IMR-90 (cell line): ENCODE measurements at regions not wholly inside any gene's neighbourhood (a gene's known extent, or its start where the extent isn't known, plus 50 kb on each side); places are given as distances from the start of the nearest gene placed in this dataset.
A peak's percentile ranks its signal among the peaks of the same experiment; 100 is the strongest.
"Not testable (repeated sequence)": the region's sequence is repeated elsewhere in the genome, so short reads cannot be mapped to it uniquely, and the experiment has no call there.

ENCODE experiments used
- ATAC-seq: fragments of 200-7000 bp; cut with Tn5 transposase; 2 replicates; pipeline ENCODE4 v1.9.1; 2020; ENCODE audit warnings: low read depth, mild to moderate bottlenecking, moderate library complexity
- BruUV-seq: library from RNA; stranded (reverse); fragments of 400-500 nt; replicated peaks from 2 replicates; lab custom pipeline; 2021; lab: Mats Ljungman, UMichigan
- CTCF ChIA-PET: fragments of 300-600 bp; formaldehyde crosslinking; extraction: SDS; loops from one replicate; lab custom pipeline; 2021; ENCODE audit warnings: antibody characterized with exemption; lab: Yijun Ruan, JAX
- POLR2A ChIA-PET: fragments of 300-600 bp; sonication (Branson Sonifier 250); formaldehyde crosslinking; loops from one replicate; lab custom pipeline; 2022; ENCODE audit warnings: antibody characterized with exemption; ENCODE audit not compliant: unreplicated experiment; lab: Charles Lee
- DNase-seq: peaks from one replicate; pipeline ENCODE4 v3.0.0; 2013
- H2AFZ ChIP-seq: replicated peaks from 2 replicates; pipeline ENCODE3; 2013; ENCODE audit warnings: low read length, mild to moderate bottlenecking; ENCODE audit not compliant: poor library complexity
- H2AK5ac ChIP-seq: 2 replicates; pipeline ENCODE4 v1.6.1; 2013; ENCODE audit warnings: low read depth, low read length, inconsistent platforms
- H2AK9ac ChIP-seq: replicated peaks from 2 replicates; pipeline ENCODE3; 2013; ENCODE audit warnings: mild to moderate bottlenecking, low read depth, low read length, moderate library complexity; ENCODE audit not compliant: poor library complexity
- H2BK120ac ChIP-seq: 2 replicates; pipeline ENCODE4 v1.6.1; 2013; ENCODE audit warnings: low read depth, low read length, inconsistent platforms
- H2BK15ac ChIP-seq: 3 replicates; pipeline ENCODE4 v1.6.1; 2013; ENCODE audit warnings: low read depth, low read length, inconsistent platforms
- H2BK20ac ChIP-seq: 2 replicates; pipeline ENCODE4 v1.6.1; 2013; ENCODE audit warnings: low read depth, mild to moderate bottlenecking, inconsistent platforms, low read length, moderate library complexity
- H2BK5ac ChIP-seq: 2 replicates; pipeline ENCODE4 v1.6.1; 2013; ENCODE audit warnings: mild to moderate bottlenecking, low read depth, low read length, inconsistent platforms; ENCODE audit not compliant: poor library complexity, severe bottlenecking
- H3K14ac ChIP-seq: replicated peaks from 2 replicates; pipeline ENCODE4 v1.6.1; 2013; ENCODE audit warnings: low read depth, low read length, inconsistent platforms
- H3K18ac ChIP-seq: 2 replicates; pipeline ENCODE4 v1.6.1; 2013; ENCODE audit warnings: low read depth, low read length, control low read depth
- H3K23ac ChIP-seq: 2 replicates; pipeline ENCODE4 v1.6.1; 2013; ENCODE audit warnings: low read depth, low read length, inconsistent platforms
- H3K27ac ChIP-seq: 2 replicates; pipeline ENCODE4 v1.5.1; 2013; ENCODE audit warnings: mild to moderate bottlenecking, control low read depth, low read length; ENCODE audit not compliant: insufficient read depth
- H3K27me3 ChIP-seq: 2 replicates; pipeline ENCODE4 v1.6.1; 2013; ENCODE audit warnings: low read length; ENCODE audit not compliant: control insufficient read depth, insufficient read depth
- H3K36me3 ChIP-seq: 2 replicates; pipeline ENCODE4 v1.6.1; 2013; ENCODE audit warnings: low read length, mixed read lengths; ENCODE audit not compliant: control insufficient read depth, insufficient read depth
- H3K4ac ChIP-seq: 2 replicates; pipeline ENCODE4 v1.6.1; 2013; ENCODE audit warnings: low read depth, low read length, inconsistent platforms
- H3K4me1 ChIP-seq: 2 replicates; pipeline ENCODE4 v1.6.1; 2013; ENCODE audit warnings: low read length, mixed read lengths; ENCODE audit not compliant: control insufficient read depth, insufficient read depth
- H3K4me2 ChIP-seq: 2 replicates; pipeline ENCODE4 v1.6.1; 2013; ENCODE audit warnings: low read depth, mild to moderate bottlenecking, control low read depth, low read length, moderate library complexity
- H3K4me3 ChIP-seq: 2 replicates; pipeline ENCODE4 v1.5.1; 2013; ENCODE audit warnings: low read depth, mild to moderate bottlenecking, control low read depth, low read length, moderate library complexity; ENCODE audit not compliant: insufficient read depth
- H3K56ac ChIP-seq: 2 replicates; pipeline ENCODE4 v1.6.1; 2013; ENCODE audit warnings: low read length, inconsistent platforms; ENCODE audit not compliant: insufficient read depth; ENCODE audit errors: extremely low read depth
- H3K79me1 ChIP-seq, 2 experiments: 2 replicates each; pipeline ENCODE4 v1.6.1; 2013; ENCODE audit warnings: low read length in 2 of 2, inconsistent platforms in 1 of 2, low read depth in 1 of 2
- H3K9ac ChIP-seq: 2 replicates; pipeline ENCODE4 v1.6.1; 2013; ENCODE audit warnings: low read depth, low read length, control low read depth
- H3K9me1 ChIP-seq: 2 replicates; pipeline ENCODE4 v1.6.1; 2013; ENCODE audit warnings: low read length, inconsistent platforms; ENCODE audit not compliant: insufficient read depth
- H3K9me3 ChIP-seq: 2 replicates; pipeline ENCODE4 v1.6.1; 2013; ENCODE audit warnings: low read length; ENCODE audit not compliant: control insufficient read depth, insufficient read depth
- H4K20me1 ChIP-seq: 2 replicates; pipeline ENCODE4 v1.6.1; 2013; ENCODE audit warnings: low read length, inconsistent platforms; ENCODE audit not compliant: insufficient read depth
- H4K5ac ChIP-seq: 2 replicates; pipeline ENCODE4 v1.6.1; 2013; ENCODE audit warnings: mild to moderate bottlenecking, low read depth, low read length, control low read depth
- H4K8ac ChIP-seq, 2 experiments: 2 replicates each; pipeline ENCODE4 v1.6.1; 2013; ENCODE audit warnings: low read depth in 2 of 2, low read length in 2 of 2, control low read depth in 1 of 2, inconsistent platforms in 1 of 2
- H4K91ac ChIP-seq: 2 replicates; pipeline ENCODE4 v1.6.1; 2013; ENCODE audit warnings: low read depth, low read length, inconsistent platforms; ENCODE audit not compliant: insufficient read depth
- CEBPB ChIP-seq: IDR thresholded peaks from 2 replicates; pipeline ENCODE4 v1.6.1; 2012; ENCODE audit warnings: low read depth, low read length, improper control_type of control experiment
- MAZ ChIP-seq: IDR thresholded peaks from 2 replicates; pipeline ENCODE4 v1.6.1; 2012; ENCODE audit warnings: low read depth, mild to moderate bottlenecking, low read length, improper control_type of control experiment, moderate library complexity, borderline replicate concordance
- WGBS, 2 experiments: methylation state at CpG; one replicate each; pipeline versions ENCODE4 v1.1.5 to v1.1.7; 2013; ENCODE audit warnings: missing lambda C conversion rate in 2 of 2; ENCODE audit not compliant: insufficient read length in 1 of 2; ENCODE audit errors: extremely low coverage in 2 of 2; 5-methylcytosine and 5-hydroxymethylcytosine counted together
- dilution Hi-C: fragments of 300-500 bp; cut with HindIII; formaldehyde crosslinking; loops from one replicate; pipeline ENCODE4 v1.14.3; 2018; ENCODE audit warnings: low sequenced_read_pairs; ENCODE audit not compliant: unreplicated experiment
- in situ Hi-C: fragments of 300-500 bp; cut with MboI; formaldehyde crosslinking; loops from 3 replicates; pipeline ENCODE4 v1.14.3; 2019; ENCODE audit warnings: low sequenced_read_pairs, inconsistent platforms, mixed read lengths
- intact Hi-C: fragments of 100-400 bp; cut with micrococcal nuclease; formaldehyde crosslinking; loops from 2 replicates; pipeline ENCODE4 v1.10.0; 2022

- H2BK15ac ChIP-seq, H3K4me1 ChIP-seq, H3K9me1 ChIP-seq, H3K36me3 ChIP-seq, H3K27me3 ChIP-seq, H3K79me1 ChIP-seq, H2AK5ac ChIP-seq, H4K91ac ChIP-seq, H3K23ac ChIP-seq, intact Hi-C loops, in situ Hi-C loops, CTCF ChIA-PET, dilution Hi-C loops, H2BK20ac ChIP-seq, H4K20me1 ChIP-seq, BruUV-seq, H3K9me3 ChIP-seq, POLR2A ChIA-PET: not testable (repeated sequence)
- ATAC-seq (peak; percentile 98), DNase-seq (peak; percentile 90)
- Histone ChIP-seq H3K56ac (peak overlapping the region; percentile 71; the same call in 1 of the 2 replicates), H3K4me3 (peak overlapping the region; percentile 99), H4K8ac (peak overlapping the region; percentile 93 to 97), H3K9ac (peak overlapping the region; percentile 97), H2AK9ac (peak overlapping the region; percentile 65), H3K4me2 (peak overlapping the region; percentile 72), H3K18ac (peak overlapping the region; percentile 54; the same call in 1 of the 2 replicates), H4K5ac (peak overlapping the region; percentile 96), H3K4ac (peak overlapping the region; percentile 88), H3K27ac (peak overlapping the region; percentile 93), H3K14ac (peak overlapping the region; percentile 98), H2BK5ac (peak overlapping the region; percentile 86), H2AFZ (peak overlapping the region; percentile 87), H2BK120ac (0 out of 2 replicates have a peak overlapping the region, but pooled peaks have one; percentile 54)
- TF ChIP-seq CEBPB = peak; percentile 29; the same call in 1 of the 2 replicates
- peak; percentile 63; the same call in 1 of the 2 replicates for TF ChIP-seq MAZ
- whole genome bisulfite sequencing, 2 experiments = 0% methylated on average over 2 of the region's 53 CpGs; no CpG with 5 or more reads in 1 of the 2 experiments
Observed at GRCh38 chr7:65080799-65081668, 74.5 kb upstream of the ERV3-1 start.

- H3K36me3 ChIP-seq, H3K18ac ChIP-seq, H4K91ac ChIP-seq, H4K8ac ChIP-seq, H3K27me3 ChIP-seq, H3K23ac ChIP-seq, H3K9me1 ChIP-seq, intact Hi-C loops, H3K27ac ChIP-seq, H3K4me2 ChIP-seq, H3K4me1 ChIP-seq, CTCF ChIA-PET, H2AK9ac ChIP-seq, H3K9me3 ChIP-seq, in situ Hi-C loops, H3K9ac ChIP-seq, H4K20me1 ChIP-seq, H4K5ac ChIP-seq, BruUV-seq, H2AFZ ChIP-seq, H3K4me3 ChIP-seq, H2BK120ac ChIP-seq, DNase-seq, H3K4ac ChIP-seq, dilution Hi-C loops, H3K79me1 ChIP-seq, H3K56ac ChIP-seq, POLR2A ChIA-PET, H2BK15ac ChIP-seq, H3K14ac ChIP-seq, H2AK5ac ChIP-seq, H2BK20ac ChIP-seq, ATAC-seq, H2BK5ac ChIP-seq: not testable (repeated sequence)
- WGBS, 2 experiments = no CpG with 5 or more reads among the region's 33 CpGs
Observed at GRCh38 chr7:65074959-65075358, 68.5 kb upstream of the ERV3-1 start.
